ENCODE measurements at regions not wholly inside any gene's neighbourhood (a gene's known extent, or its start where the extent isn't known, plus 50 kb on each side); places are given as distances from the start of the nearest gene placed in this dataset.

DNA sequence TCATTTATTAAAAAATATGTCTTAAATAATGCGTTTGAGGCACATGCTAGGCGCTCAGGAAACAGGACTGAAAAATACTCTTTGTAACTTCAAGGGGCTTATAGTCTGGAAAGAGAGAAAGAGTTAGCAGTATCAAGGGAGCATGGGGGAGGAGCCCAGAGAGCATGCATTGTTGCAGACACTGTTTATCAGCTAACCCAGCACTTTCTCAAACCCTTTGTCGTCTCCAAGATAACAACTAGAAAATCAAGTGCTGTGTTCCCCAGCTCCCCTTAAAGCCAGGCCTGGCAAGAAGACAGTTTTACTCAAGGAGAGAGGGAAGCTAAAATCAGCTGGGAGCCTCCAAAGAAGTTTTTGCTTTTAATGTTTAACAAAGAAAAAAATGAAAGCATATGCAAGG is 98.4 kb downstream of the PERP start:
- DNase-seq: no peak

DNA sequence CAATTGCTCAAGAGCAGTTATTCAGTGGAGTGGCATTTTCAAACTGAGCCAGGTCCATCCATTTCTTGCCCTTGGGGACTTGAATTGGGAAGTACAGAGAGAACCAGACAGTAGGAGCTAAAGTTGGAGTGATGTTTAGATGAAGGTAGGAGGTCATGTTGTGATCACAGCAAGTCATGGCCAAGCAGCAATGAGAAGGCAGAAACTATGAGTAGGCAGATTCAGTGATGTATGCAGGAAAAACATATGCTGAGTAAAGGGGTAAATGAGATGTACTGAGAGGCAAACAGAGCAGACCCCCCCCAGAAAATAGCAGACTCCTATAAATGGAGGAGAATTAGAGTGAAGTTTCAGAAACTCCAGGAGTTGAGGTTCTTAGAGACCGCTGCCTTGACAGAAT is 95.8 kb downstream of the PERP start:
- DNase-seq: no peak

DNA sequence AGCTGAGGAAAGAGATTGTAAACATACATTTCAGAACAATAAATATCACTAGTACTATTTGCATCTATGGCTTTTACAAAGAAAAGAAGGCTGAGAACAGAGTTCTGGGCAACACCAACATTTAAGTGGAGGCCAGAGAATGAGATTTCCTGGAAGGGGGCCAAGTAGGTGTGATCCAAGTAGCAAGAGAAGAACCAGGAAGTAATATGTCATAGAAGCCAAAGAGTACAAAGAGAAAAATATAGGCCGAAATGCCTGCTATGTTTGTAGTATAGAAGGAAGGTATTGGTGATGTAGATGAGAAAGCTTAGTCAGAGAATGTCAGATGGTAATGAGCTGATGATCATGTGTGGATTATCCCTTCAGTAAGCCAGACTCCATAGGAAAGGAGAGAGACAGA is 94.5 kb downstream of the PERP start:
- no peak for DNase-seq

DNA sequence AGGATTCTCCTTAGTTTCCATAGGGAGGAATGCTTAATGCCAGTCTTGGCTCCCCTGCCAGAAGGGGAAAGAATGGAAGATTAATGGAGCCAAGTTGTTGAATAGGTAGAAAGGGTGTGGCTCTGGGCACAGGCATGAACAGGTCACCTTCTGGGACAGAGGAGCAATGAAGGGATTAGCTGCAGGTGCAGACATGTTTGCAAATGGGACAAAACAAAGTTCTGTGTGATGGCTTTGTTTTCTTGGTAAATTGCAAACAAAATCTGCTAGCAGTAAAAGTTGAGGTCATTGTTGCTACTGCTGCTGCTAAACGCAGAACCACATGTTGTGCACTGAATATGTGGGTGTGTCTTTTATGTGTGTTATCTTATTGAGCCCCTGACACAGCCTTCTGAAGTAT is 93.3 kb downstream of the PERP start:
- no peak for DNase-seq

DNA sequence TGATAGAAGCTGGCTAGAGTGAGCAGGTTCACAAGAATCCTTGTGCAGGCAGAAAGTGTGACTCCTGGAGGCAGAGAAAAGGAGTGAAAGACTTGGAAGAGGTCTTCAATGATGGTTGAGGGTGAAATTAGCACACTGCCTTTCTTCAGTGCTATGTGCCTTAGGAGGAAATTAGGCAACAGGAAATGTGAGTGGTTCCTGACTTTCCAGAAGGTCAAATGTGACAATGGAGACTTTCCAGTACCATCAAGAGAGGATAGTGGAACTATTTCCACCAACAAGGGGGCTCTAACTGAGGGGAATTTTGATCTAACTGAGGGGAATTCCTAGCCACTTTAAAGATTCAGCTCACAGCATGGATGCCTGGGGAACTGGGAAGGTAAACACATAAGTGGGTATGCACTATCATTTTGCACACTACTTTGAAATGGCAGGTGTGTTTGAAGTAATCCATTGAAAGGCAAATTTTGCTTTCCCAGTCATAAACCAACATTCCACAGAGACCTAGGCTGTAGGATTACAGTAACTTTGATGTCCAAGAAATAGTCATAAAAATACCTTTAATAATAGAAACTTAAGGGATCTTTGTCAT is 90.0 kb downstream of the PERP start:
- no peak for DNase-seq

DNA sequence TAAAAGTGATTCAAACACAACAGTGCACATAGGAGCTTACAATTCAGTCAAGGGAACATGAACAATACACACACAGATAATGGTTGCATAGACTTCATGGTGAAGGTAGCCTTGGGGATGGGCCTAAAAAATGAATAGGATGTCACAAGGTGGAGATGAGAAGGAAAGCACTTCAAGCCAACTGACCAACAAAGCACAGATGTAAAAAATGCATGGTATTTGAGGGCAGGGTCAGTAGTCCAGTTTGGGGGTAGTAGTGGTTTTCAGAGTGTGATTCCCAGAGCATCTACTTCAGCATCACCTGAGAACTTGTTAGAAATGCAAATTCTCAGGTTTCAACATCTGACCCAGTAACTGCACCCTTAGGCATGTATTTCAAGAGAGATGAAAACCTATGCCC is 88.9 kb downstream of the PERP start:
- DNase-seq: no peak

DNA sequence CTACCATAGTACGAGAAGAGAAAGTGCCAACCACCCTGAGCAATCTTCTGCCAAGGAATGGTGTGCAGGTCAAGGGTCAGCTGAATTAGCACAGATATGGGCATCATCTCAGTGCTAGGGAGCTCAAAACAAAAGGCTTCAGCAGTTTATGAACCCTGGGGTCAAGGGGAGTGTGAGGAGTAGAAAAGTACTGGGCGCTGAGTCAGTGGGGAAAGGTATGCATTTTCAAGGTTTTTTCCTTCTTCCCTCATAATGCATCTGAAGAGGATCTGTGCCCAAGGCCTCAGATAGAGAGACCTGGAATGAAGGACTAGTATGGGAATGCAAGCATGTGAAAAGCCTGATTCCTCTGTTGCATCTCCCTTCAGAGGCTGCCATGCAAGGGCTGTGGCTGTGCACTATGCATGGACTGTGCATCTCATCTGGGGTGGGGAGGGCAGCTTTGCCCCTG is 81.7 kb downstream of the PERP start:
- DNase-seq: no peak

DNA sequence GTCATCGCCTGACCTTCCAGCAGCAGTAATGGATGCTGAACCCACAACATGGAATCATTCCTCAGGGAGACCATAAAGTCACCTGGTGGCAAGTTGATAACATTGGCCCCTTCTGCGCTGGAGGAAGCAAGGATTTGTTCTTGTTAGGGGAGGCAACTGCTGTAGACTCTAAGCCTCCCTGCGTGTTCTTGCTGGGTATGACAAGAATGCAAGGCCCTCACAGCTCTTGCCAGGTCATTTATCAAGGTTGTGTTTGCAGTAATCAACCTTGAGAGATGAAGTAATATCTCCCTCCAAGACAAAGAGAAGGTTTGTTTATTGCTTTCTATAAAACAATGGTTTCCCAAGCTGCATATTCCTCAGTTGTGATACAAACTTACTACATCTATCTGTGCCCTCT is 80.9 kb downstream of the PERP start:
- DNase-seq: no peak

DNA sequence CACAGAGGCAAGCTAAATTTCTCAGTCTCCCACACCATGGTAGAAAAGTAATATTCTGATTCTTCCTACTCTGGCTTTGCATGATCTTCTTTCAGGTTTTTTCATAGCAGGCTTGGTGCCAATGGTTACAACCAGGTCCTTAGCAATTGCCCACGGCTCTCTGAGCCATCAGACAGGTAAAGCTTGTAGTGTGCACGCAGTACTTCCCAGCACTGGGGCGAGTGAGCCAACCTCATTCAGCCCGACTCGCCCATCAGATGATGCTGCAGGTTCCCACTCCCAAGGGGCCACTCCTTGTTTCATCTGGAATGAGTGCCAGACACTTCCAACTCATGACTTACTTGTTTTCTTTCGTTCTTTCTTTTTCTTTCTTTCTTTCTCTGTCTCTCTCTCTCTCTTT is 78.3 kb downstream of the PERP start:
- no peak for DNase-seq

DNA sequence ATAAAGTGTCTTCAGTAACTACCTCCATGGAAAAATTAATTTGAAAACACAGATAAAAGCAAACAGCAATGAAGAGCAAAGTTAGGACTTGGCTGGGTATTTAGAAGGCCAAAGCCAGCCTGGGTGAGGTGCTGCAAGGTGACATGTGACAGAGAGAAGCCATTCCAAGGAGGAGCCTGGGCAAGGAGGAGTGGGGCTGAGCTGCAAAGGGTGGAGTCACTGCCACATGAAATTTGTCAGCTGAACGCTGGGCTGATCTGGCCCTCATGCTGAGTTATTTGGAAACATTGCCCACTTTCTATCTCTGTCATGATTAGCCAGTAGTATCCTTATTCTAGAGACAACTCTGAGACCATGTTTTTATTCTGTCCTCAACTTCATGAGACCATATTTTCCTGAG is 76.3 kb downstream of the PERP start:
- DNase-seq: no peak

DNA sequence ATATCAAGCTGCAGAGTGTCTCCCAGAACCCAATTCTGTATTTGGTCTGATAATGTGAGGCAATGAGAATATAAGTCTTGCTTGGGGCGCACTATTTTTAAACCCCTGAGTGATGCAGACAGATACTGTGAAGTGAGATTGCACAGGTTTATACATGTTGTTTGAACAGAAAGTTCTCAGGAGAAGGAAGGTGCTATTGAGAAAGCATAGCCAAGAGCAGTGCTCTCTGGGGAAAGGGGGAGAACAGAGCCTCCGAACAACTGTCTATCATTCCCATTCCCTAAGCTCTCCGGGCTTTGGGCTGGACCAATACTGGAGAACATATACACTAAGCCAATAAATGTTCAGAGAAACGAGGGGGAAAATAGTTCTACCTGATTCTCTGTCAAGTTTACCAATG is 75.8 kb downstream of the PERP start:
- no peak for DNase-seq

DNA sequence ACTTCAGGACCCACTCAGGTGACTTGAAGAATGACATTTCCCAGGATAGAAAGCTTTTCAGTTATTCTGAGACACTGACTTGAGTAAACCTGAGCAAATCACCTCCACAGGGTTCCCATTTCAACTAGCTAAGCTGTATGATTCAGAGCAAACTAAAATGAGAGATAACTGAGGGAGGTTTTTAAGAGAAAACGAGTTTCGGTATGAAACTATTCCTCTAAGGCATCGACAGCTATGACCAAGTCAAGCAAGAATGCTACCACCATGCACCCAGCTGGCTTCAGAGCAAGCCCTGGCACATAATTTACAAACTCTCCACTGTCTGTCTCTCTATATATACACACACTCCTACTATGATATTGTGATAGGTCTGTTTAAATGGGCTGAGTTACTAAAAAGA is 75.4 kb downstream of the PERP start:
- DNase-seq: no peak

DNA sequence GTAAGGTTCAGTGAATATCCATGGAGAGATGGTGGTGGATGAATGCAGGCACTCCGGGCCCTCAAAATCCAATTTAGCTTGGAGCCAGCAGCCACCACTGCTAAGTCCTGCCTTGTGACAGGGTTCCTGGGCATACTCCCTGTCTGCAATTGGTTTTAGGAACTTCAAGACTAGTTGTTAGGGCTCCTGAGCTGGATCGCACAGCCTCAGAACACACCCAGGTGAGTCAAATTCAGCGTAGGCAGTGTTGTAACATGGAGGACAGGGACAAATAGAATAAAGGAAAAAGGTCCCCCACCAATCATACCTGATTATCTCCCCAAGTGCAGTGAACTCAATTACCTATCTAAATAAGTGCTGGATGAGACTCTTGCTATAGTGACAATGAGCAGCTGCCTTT is 74.6 kb downstream of the PERP start:
- DNase-seq: no peak

DNA sequence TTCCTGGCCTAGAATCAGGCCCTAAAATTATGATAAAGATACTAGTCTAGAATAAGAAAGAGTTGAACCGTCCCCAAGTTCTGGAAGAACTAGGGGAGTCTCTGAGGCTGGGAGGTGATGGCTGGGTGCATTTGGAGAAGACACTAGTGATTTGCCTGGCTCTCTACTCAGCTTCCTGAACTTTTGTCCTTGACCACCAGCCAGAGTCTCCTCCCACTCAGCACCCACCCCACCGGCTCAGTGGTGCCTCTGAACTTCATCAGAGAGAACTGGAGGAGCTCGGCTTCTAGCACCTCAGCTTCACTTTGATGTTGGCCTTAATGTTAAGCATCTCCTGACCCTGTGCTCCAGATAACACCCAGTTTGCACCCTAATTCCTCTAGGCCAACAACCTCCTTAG is 73.0 kb downstream of the PERP start:
- no peak for DNase-seq

DNA sequence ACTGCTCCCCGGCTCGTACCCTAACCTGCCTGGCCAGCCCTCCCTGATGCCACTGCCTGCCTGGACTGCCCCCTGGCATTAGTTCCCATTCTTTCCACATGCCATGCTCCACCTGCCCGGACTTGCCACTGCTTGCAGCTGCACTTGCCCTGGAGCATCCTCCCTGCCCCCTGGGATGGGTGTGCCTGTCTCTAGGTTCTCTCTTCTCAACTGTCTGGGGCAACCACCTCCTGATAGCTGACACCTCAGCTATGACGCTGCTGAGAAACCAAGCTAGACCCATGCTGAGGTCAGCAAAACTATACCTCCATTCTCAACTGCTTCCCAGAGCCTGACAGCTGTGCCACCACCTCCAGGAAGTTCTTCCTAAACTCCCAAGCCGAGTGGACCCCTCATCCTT is 72.1 kb downstream of the PERP start:
- no peak for DNase-seq

DNA sequence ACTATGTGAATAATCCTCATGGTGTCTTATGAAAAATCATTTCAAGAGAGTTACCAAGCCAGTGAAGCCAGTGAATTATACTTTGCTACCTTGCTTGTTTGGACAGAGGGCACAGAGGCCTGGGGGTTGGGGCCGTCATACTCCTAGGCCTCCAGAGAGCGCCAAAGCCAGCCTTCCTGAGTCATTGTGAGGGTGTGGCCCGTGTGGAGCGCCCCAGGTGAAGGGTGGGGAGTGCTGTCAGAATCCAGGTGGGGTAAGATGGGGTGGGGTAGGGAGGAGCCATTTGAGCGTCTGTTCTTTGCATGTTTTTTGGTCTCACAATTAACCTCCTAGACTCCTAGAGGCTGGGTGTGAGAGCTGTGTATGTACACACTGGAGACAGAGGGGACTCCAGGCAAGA is 71.1 kb downstream of the PERP start:
- DNase-seq: no peak

DNA sequence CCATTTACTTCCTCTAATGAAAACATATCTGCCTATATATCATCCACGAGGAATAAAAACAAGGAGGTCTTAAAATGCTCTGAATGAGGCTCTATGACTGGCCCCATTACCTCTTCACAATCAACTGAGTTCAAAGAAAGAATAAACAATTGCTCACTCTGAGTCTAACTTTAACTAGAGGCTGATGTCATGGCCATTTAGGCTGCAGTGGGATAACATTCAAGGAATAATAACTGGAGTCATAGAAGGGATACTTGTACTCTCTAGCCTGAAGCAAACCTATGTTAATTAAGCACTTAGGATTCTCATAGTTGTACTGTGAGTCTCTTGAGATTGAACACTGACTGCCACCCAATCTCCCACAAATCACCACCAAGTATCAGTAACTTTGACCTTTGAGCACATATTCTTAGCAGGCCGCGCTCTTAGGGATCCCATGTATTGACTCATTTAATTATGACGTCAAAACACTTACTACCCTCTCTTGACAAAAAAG is 70.2 kb downstream of the PERP start:
- no peak for DNase-seq

DNA sequence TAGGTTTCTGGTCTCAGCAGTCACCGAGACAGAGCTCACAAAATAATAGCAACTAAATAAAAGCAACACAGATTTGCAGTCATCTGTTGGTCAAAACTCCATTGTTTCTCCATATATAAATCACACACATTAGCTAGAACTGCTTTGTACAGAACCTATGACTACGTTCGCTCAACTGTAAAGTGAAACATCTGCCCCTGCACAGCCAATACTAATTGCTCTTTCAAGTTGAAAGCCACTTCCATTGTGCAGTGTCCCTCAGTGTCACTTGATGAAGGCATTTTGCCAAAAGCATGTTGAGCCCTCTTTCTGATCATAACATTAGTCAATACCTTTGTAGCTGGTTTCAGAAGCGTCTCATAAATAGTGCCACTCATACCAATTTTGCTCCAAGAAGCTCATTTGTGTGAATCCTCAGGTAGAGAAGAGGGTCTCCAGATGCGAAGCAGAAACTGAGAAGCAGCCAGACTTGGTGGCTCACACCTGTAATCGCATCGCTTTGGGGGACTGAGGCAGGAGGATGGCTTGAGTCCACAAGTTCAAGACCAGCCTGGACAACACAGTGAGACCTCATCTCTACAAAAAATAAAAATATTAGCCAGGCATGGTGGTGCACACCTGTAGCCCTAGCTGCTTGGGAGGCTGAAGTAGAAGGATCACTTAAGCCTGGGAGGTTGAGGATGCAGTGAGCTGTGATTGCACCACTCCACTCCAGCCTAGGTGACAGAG is 68.9 kb downstream of the PERP start:
- no peak for DNase-seq
